ENCODE measurements at regions not wholly inside any gene's neighbourhood (a gene's known extent, or its start where the extent isn't known, plus 50 kb on each side); places are given as distances from the start of the nearest gene placed in this dataset.

- DNase-seq (ENCODE audit: low spot score): no peak
- Histone ChIP-seq H3K9me3 (ENCODE audit: low read depth) (no peaks in the 10 kb centered on the region), H3K27ac (no peak overlapping the region), H3K4me1 (ENCODE audit: insufficient read depth) (no peaks in the 10 kb centered on the region), H3K4me2 (no peak overlapping the region), H3K4me3 (no peak overlapping the region), H3K27me3 (no peaks in the 10 kb centered on the region), H3K79me2 (no peaks in the 10 kb centered on the region), H3K36me3 (replicated peaks; ENCODE audit: insufficient read depth, low read depth) (no peaks in the 10 kb centered on the region), H2AFZ (no peak overlapping the region), H3K9me2 (replicated peaks; ENCODE audit: insufficient read depth) (no peaks in the 10 kb centered on the region), H4K20me1 (ENCODE audit: insufficient read depth, poor library complexity, severe bottlenecking) (no peaks in the 10 kb centered on the region)
- 70% methylated on average over 3 of the region's 3 CpGs for WGBS (ENCODE audit: low lambda C conversion rate, missing lambda C conversion rate)
- TF ChIP-seq, protein P1, sequence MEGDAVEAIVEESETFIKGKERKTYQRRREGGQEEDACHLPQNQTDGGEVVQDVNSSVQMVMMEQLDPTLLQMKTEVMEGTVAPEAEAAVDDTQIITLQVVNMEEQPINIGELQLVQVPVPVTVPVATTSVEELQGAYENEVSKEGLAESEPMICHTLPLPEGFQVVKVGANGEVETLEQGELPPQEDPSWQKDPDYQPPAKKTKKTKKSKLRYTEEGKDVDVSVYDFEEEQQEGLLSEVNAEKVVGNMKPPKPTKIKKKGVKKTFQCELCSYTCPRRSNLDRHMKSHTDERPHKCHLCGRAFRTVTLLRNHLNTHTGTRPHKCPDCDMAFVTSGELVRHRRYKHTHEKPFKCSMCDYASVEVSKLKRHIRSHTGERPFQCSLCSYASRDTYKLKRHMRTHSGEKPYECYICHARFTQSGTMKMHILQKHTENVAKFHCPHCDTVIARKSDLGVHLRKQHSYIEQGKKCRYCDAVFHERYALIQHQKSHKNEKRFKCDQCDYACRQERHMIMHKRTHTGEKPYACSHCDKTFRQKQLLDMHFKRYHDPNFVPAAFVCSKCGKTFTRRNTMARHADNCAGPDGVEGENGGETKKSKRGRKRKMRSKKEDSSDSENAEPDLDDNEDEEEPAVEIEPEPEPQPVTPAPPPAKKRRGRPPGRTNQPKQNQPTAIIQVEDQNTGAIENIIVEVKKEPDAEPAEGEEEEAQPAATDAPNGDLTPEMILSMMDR (IDR thresholded peaks at IDR 0.05; ENCODE audit: poor library complexity): no peak
- TF ChIP-seq EZH2 (IDR thresholded peaks at IDR 0.05; ENCODE audit: borderline replicate concordance): no peak
- no peak for TF ChIP-seq EZH2phosphoT487 (IDR thresholded peaks at IDR 0.05; ENCODE audit: low read depth, severe bottlenecking, unreplicated experiment)
These were observed 319.8 kb upstream of the GOT2 start for GRCh38 chr16:59053911-59054310.

- Histone ChIP-seq H3K79me2 (no peaks in the 10 kb centered on the region), H3K27ac (no peak overlapping the region), H3K36me3 (replicated peaks; ENCODE audit: insufficient read depth, low read depth) (no peaks in the 10 kb centered on the region), H3K9me3 (ENCODE audit: low read depth) (no peaks in the 10 kb centered on the region), H3K9me2 (replicated peaks; ENCODE audit: insufficient read depth) (no peaks in the 10 kb centered on the region), H3K4me1 (ENCODE audit: insufficient read depth) (no peaks in the 10 kb centered on the region), H4K20me1 (ENCODE audit: insufficient read depth, poor library complexity, severe bottlenecking) (no peaks in the 10 kb centered on the region), H2AFZ (no peak overlapping the region), H3K4me2 (no peak overlapping the region), H3K27me3 (no peaks in the 10 kb centered on the region), H3K4me3 (no peak overlapping the region)
- WGBS (ENCODE audit: low lambda C conversion rate, missing lambda C conversion rate): 84% methylated on average over 5 of the region's 5 CpGs
- no peak for DNase-seq (ENCODE audit: low spot score)
- TF ChIP-seq EZH2 (IDR thresholded peaks at IDR 0.05; ENCODE audit: borderline replicate concordance) (no peak), EZH2phosphoT487 (IDR thresholded peaks at IDR 0.05; ENCODE audit: low read depth, severe bottlenecking, unreplicated experiment) (no peak)
- TF ChIP-seq, protein P1 (IDR thresholded peaks at IDR 0.05; ENCODE audit: poor library complexity): no peak
These were observed 318.1 kb upstream of the GOT2 start for GRCh38 chr16:59052231-59052630.

GRCh38 chr16:59048876-59049275, 314.8 kb upstream of the GOT2 start:
- H3K4me3 ChIP-seq: no peak overlapping the region

More at GRCh38 chr16:59048876-59049275, 314.8 kb upstream of the GOT2 start:
- Histone ChIP-seq H4K20me1 (ENCODE audit: insufficient read depth, poor library complexity, severe bottlenecking) (no peaks in the 10 kb centered on the region), H3K9me2 (replicated peaks; ENCODE audit: insufficient read depth) (no peaks in the 10 kb centered on the region), H3K4me1 (ENCODE audit: insufficient read depth) (no peaks in the 10 kb centered on the region), H2AFZ (no peak overlapping the region), H3K79me2 (no peaks in the 10 kb centered on the region), H3K9me3 (ENCODE audit: low read depth) (no peaks in the 10 kb centered on the region), H3K4me2 (no peak overlapping the region), H3K27me3 (no peaks in the 10 kb centered on the region), H3K36me3 (replicated peaks; ENCODE audit: insufficient read depth, low read depth) (no peaks in the 10 kb centered on the region), H3K27ac (no peak overlapping the region)
- TF ChIP-seq EZH2phosphoT487 (IDR thresholded peaks at IDR 0.05; ENCODE audit: low read depth, severe bottlenecking, unreplicated experiment) (no peak), EZH2 (IDR thresholded peaks at IDR 0.05; ENCODE audit: borderline replicate concordance) (no peak)
- TF ChIP-seq, protein P1 (IDR thresholded peaks at IDR 0.05; ENCODE audit: poor library complexity): no peak
- no peak for DNase-seq (ENCODE audit: low spot score)
- WGBS (ENCODE audit: low lambda C conversion rate, missing lambda C conversion rate): 65% methylated on average over 3 of the region's 3 CpGs

Data from hepatocyte (in vitro differentiated cells).